ENCODE measurements at regions not wholly inside any gene's neighbourhood (a gene's known extent, or its start where the extent isn't known, plus 50 kb on each side); places are given as distances from the start of the nearest gene placed in this dataset.

- TF ChIP-seq CTCF (IDR thresholded peaks at IDR 0.05; ENCODE audit: control extremely low read depth, extremely low read depth), result no peak
- Histone ChIP-seq H3K4me1 (ENCODE audit: control insufficient read depth in 5 of 5, insufficient read depth in 5 of 5, low read length in 5 of 5) (peaks cover 0 to 12% (median 6%) of the 10 kb centered on the region in 5 donors), H3K4me3 (no peak overlapping the region), H3K27ac (ENCODE audit: low read depth in 1 of 2, low read length in 1 of 2) (no peak overlapping the region), H3K9ac (ENCODE audit: insufficient read depth in 1 of 2, low read length in 2 of 2) (no peak overlapping the region), H3K36me3 (ENCODE audit: control insufficient read depth in 4 of 4, insufficient read depth in 4 of 4, low read length in 4 of 4) (no peaks in the 10 kb centered on the region), H3K27me3 (ENCODE audit: control insufficient read depth in 3 of 3, insufficient read depth in 3 of 3, low read length in 2 of 3) (no peaks in the 10 kb centered on the region), H3K9me3 (ENCODE audit: control insufficient read depth in 4 of 4, insufficient read depth in 3 of 4, low read length in 3 of 4) (no peaks in the 10 kb centered on the region)
- WGBS, 2 donors, result 72 to 89% methylated on average over 1 of the region's 1 CpG
- ATAC-seq (ENCODE audit: insufficient read depth, low FRiP score), result no peak
- no peak for DNase-seq
Observed at GRCh38 chr11:88404932-88405710, 67.6 kb upstream of the CTSC start.

- 75 to 81% methylated on average over 2 of the region's 2 CpGs for WGBS, 2 donors
- TF ChIP-seq CTCF (IDR thresholded peaks at IDR 0.05; ENCODE audit: control extremely low read depth, extremely low read depth), result no peak
- ATAC-seq (ENCODE audit: insufficient read depth, low FRiP score) (no peak), DNase-seq (no peak)
- H3K4me1 ChIP-seq (ENCODE audit: control insufficient read depth in 5 of 5, insufficient read depth in 5 of 5, low read length in 5 of 5), result peaks cover 0 to 18% (median 6%) of the 10 kb centered on the region in 5 donors
- no peak overlapping the region for H3K9ac ChIP-seq (ENCODE audit: insufficient read depth in 1 of 2, low read length in 2 of 2)
- H3K36me3 ChIP-seq (ENCODE audit: control insufficient read depth in 4 of 4, insufficient read depth in 4 of 4, low read length in 4 of 4), result no peaks in the 10 kb centered on the region
- H3K27ac ChIP-seq (ENCODE audit: low read depth in 1 of 2, low read length in 1 of 2), result no peak overlapping the region
- no peaks in the 10 kb centered on the region for H3K9me3 ChIP-seq (ENCODE audit: control insufficient read depth in 4 of 4, insufficient read depth in 3 of 4, low read length in 3 of 4)
- H3K4me3 ChIP-seq, result no peak overlapping the region
- H3K27me3 ChIP-seq (ENCODE audit: control insufficient read depth in 3 of 3, insufficient read depth in 3 of 3, low read length in 2 of 3), result no peaks in the 10 kb centered on the region
Observed at GRCh38 chr11:88404391-88404790, 66.9 kb upstream of the CTSC start.

- H3K4me1 ChIP-seq (ENCODE audit: control insufficient read depth in 5 of 5, insufficient read depth in 5 of 5, low read length in 5 of 5), result peaks cover 0 to 27% (median 6%) of the 10 kb centered on the region in 5 donors
- WGBS, 2 donors, result 94 to 97% methylated on average over 5 of the region's 5 CpGs
- H3K27ac ChIP-seq (ENCODE audit: low read depth in 1 of 2, low read length in 1 of 2), result no peak overlapping the region
- no peak overlapping the region for H3K9ac ChIP-seq (ENCODE audit: insufficient read depth in 1 of 2, low read length in 2 of 2)
- H3K9me3 ChIP-seq (ENCODE audit: control insufficient read depth in 4 of 4, insufficient read depth in 3 of 4, low read length in 3 of 4), result no peaks in the 10 kb centered on the region
- H3K36me3 ChIP-seq (ENCODE audit: control insufficient read depth in 4 of 4, insufficient read depth in 4 of 4, low read length in 4 of 4), result no peaks in the 10 kb centered on the region
- H3K27me3 ChIP-seq (ENCODE audit: control insufficient read depth in 3 of 3, insufficient read depth in 3 of 3, low read length in 2 of 3), result no peaks in the 10 kb centered on the region
- no peak overlapping the region for H3K4me3 ChIP-seq
- TF ChIP-seq CTCF (IDR thresholded peaks at IDR 0.05; ENCODE audit: control extremely low read depth, extremely low read depth), result no peak
- no peak for ATAC-seq (ENCODE audit: insufficient read depth, low FRiP score)
- no peak for DNase-seq
Observed at GRCh38 chr11:88402784-88403183, 65.2 kb upstream of the CTSC start.
